ENCODE measurements at regions not wholly inside any gene's neighbourhood (a gene's known extent, or its start where the extent isn't known, plus 50 kb on each side); places are given as distances from the start of the nearest gene placed in this dataset.

DNA sequence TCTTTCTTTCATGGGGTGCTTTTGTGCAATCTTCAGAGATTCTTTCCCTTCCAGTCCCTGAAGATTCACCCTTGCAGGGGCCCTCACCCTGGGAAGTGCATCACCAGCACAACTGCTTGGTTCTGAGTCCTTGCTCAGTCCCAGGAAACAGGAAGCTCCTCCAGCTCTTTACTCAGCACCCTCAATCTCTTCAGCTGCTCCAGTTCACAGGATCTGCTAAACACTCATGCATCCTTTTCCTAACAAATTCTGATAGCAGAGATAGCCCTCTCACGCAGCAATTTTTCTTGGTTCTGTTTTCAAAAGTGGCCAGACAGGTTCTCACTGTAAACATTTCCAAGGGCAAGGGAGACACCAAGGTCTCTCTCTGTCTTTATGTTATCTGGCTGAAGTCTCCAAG, 823.1 kb downstream of the LIG4 start:
- no peak overlapping the region for H3K4me3 ChIP-seq (ENCODE audit: low read depth, low read length)
- TF ChIP-seq, protein P1, sequence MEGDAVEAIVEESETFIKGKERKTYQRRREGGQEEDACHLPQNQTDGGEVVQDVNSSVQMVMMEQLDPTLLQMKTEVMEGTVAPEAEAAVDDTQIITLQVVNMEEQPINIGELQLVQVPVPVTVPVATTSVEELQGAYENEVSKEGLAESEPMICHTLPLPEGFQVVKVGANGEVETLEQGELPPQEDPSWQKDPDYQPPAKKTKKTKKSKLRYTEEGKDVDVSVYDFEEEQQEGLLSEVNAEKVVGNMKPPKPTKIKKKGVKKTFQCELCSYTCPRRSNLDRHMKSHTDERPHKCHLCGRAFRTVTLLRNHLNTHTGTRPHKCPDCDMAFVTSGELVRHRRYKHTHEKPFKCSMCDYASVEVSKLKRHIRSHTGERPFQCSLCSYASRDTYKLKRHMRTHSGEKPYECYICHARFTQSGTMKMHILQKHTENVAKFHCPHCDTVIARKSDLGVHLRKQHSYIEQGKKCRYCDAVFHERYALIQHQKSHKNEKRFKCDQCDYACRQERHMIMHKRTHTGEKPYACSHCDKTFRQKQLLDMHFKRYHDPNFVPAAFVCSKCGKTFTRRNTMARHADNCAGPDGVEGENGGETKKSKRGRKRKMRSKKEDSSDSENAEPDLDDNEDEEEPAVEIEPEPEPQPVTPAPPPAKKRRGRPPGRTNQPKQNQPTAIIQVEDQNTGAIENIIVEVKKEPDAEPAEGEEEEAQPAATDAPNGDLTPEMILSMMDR (conservative IDR thresholded peaks at IDR 0.05; ENCODE audit: low read depth, low read length), result no peak

DNA sequence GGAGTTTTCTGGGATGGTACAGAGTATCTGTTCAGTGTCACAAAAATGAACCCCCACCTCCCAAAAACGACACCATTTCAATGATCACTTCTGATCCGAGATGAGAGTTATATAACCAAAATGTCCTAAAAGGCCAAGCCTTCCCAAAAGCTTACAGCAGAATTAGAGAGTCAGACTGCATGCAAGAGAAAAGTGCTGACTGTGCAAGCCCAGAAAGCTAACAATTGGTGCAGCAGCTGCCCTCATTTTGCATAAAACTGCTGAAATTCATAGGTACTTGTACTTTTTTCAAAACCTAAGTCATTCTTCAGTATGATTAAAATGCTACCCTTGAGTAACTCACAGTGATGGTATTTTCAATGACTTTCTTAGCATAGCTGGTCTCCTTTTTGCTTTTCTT, 819.6 kb upstream of the ARGLU1 start:
- TF ChIP-seq, protein P1 (conservative IDR thresholded peaks at IDR 0.05; ENCODE audit: low read depth, low read length), result no peak
- no peak for DNase-seq (ENCODE audit: low read depth)
- no peak overlapping the region for H3K4me3 ChIP-seq (ENCODE audit: low read depth, low read length)

More for the DNA sequence above, 823.1 kb downstream of the LIG4 start:
- DNase-seq (ENCODE audit: low read depth), result no peak

- TF ChIP-seq, protein P1 (conservative IDR thresholded peaks at IDR 0.05; ENCODE audit: low read depth, low read length), result no peak
- peak; percentile 41 for DNase-seq (ENCODE audit: low read depth)
- no peak overlapping the region for H3K4me3 ChIP-seq (ENCODE audit: low read depth, low read length)
Observed at GRCh38 chr13:107379407-107380155, 811.6 kb upstream of the ARGLU1 start.

DNA sequence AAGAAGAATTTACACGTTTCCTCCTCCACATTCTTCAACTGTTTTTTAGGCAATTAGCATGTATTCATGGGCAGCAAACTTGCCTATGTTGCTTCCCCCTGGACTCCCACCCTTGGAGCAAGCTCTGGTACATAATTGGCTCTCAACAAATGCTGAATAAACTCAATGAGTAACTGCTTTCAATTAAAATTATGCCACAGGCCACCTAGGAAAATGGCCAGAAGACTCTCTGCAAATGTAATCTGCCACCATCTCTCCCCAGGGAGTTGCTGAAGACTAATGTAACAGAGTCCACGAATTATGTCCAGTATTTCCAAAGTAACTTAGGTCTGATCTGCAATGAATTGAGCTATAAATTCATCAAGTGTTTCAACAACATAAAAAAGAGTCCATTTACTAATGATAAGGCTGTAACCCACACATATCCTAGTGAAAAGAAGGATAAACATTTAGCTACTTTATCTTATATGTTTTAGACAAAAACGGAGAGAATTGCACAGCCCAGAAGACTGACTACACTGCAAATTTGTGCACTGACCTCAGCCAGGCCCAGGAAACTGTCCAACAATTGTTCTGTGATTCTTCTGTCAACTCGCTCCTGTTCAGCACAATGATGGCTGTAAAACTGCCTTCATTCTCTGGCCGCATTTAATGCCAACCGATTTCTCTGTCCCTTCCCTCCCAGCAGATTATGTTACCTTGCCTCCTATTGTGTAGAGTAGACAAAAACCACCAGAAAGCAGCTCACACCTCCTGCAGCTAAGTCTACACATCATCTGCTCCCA, 808.6 kb upstream of the ARGLU1 start:
- H3K4me3 ChIP-seq (ENCODE audit: low read depth, low read length), result no peak overlapping the region
- TF ChIP-seq, protein P1 (conservative IDR thresholded peaks at IDR 0.05; ENCODE audit: low read depth, low read length), result no peak
- no peak for DNase-seq (ENCODE audit: low read depth)

GRCh38 chr13:107375701-107376340, 807.9 kb upstream of the ARGLU1 start:
- TF ChIP-seq, protein P1 (conservative IDR thresholded peaks at IDR 0.05; ENCODE audit: low read depth, low read length), result no peak
- H3K4me3 ChIP-seq (ENCODE audit: low read depth, low read length), result no peak overlapping the region
- no peak for DNase-seq (ENCODE audit: low read depth)

DNA sequence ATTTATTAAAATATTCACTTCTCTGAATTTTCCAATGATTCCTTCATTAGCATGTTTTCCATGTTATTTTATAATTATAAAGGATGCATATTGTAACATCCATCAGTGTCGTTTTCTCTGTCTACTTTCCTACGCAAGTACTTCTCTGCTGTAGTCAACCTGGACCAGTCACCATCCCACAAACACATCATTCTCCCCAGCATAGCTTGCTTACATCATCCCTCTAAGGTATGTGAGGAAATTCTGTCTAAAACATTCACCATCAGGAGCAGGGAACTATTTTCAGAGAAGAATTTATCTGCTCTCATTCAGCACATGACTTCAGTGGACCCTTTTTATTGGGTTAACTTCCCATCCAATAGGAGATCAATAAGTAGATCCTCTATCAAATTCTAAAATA, 806.1 kb upstream of the ARGLU1 start:
- DNase-seq (ENCODE audit: low read depth), result no peak
- no peak overlapping the region for H3K4me3 ChIP-seq (ENCODE audit: low read depth, low read length)
- TF ChIP-seq, protein P1 (conservative IDR thresholded peaks at IDR 0.05; ENCODE audit: low read depth, low read length), result no peak
